ENCODE measurements at regions not wholly inside any gene's neighbourhood (a gene's known extent, or its start where the extent isn't known, plus 50 kb on each side); places are given as distances from the start of the nearest gene placed in this dataset.
A peak's percentile ranks its signal among the peaks of the same experiment; 100 is the strongest.

DNA sequence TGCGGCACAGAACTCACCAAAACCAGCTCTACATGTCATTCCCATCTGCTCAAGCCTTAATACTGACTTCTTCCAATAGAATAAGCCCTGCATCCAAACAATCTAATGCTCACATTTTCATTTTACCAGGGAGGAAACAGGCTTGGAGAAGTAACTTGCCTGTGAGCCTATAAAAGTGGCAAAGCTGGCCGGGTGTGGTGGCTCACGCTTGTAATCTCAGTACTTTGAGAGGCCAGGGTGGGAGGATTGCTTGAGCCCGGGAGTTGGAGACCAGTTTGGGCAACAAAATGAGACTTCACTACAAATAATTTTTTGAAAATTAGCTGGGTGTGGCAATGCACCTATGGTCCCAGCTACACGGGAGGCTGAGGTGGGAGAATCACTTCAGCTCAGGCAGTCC lies 133.7 kb downstream of the LY86 start:
- no peak for DNase-seq (ENCODE audit: low read depth, low spot score)
- H3K36me3 Mint-ChIP-seq (ENCODE audit: low read depth): no peaks in the 10 kb centered on the region
- H3K27me3 Mint-ChIP-seq (ENCODE audit: low read depth): peaks cover 2% of the 10 kb centered on the region
- peaks cover 21% of the 10 kb centered on the region for H3K4me1 Mint-ChIP-seq
- peak overlapping the region; percentile 5 for H3K27ac Mint-ChIP-seq (ENCODE audit: unreplicated experiment)
- TF ChIP-seq, protein P1, sequence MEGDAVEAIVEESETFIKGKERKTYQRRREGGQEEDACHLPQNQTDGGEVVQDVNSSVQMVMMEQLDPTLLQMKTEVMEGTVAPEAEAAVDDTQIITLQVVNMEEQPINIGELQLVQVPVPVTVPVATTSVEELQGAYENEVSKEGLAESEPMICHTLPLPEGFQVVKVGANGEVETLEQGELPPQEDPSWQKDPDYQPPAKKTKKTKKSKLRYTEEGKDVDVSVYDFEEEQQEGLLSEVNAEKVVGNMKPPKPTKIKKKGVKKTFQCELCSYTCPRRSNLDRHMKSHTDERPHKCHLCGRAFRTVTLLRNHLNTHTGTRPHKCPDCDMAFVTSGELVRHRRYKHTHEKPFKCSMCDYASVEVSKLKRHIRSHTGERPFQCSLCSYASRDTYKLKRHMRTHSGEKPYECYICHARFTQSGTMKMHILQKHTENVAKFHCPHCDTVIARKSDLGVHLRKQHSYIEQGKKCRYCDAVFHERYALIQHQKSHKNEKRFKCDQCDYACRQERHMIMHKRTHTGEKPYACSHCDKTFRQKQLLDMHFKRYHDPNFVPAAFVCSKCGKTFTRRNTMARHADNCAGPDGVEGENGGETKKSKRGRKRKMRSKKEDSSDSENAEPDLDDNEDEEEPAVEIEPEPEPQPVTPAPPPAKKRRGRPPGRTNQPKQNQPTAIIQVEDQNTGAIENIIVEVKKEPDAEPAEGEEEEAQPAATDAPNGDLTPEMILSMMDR (conservative IDR thresholded peaks at IDR 0.05): no peak
- no peak overlapping the region for H3K4me3 Mint-ChIP-seq
- H3K9me3 Mint-ChIP-seq: no peaks in the 10 kb centered on the region

DNA sequence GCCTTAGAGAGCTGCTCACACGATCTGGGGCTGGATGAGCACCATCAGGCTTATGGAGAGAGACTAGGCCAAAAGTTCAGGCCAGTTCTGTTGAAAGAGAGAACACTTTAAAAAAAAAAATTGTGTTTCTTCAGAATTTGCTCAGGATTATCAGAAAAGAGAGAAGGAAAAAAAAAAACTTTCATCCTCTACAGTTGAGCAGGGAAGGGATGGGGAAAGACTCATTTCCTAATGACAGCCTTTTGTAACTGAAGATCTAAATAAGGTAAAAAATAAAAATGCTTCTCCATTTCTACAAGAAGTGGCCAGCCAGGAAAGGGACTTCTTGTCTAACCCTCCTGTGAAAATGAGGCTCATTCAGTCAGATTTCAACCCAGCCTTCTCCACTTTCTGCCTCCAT lies 134.8 kb downstream of the LY86 start:
- Mint-ChIP-seq H3K4me1 (peaks cover 25% of the 10 kb centered on the region), H3K4me3 (no peak overlapping the region), H3K27ac (ENCODE audit: unreplicated experiment) (no peak overlapping the region), H3K27me3 (ENCODE audit: low read depth) (peaks cover 2% of the 10 kb centered on the region), H3K36me3 (ENCODE audit: low read depth) (no peaks in the 10 kb centered on the region), H3K9me3 (no peaks in the 10 kb centered on the region)
- no peak for DNase-seq (ENCODE audit: low read depth, low spot score)
- TF ChIP-seq, protein P1 (conservative IDR thresholded peaks at IDR 0.05): no peak

DNA sequence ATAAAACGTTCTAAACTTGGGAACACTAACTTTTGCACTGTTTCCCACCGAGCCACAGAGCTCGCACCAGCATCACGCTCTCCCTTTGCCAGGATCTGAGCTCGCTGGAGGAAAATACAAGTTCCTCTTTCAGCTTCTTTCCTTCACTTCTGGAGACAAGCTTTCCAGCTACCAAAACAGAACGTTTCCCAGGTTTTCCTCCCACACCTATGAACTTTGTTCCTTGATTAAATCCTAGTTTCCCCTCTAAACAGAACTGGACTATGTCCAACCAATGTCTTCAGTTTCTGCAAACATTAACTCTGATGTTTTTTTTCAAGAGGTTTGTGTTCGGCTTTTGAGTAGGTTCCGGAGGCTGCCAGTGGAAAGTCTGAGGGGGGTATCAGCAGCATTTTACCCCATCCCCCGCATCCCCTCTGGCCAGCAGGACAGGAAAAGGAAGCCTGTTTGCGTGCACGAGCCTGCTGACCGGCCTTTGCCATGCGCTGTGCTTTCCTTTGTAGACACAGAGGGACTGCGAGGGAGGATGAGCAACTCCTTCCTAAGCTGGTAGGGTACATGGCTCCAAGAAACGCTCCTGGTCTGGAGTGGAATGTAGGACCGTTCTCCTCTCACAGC lies 135.5 kb downstream of the LY86 start:
- peaks cover 2% of the 10 kb centered on the region for H3K27me3 Mint-ChIP-seq (ENCODE audit: low read depth)
- no peak for DNase-seq (ENCODE audit: low read depth, low spot score)
- H3K9me3 Mint-ChIP-seq: no peaks in the 10 kb centered on the region
- peaks cover 27% of the 10 kb centered on the region for H3K4me1 Mint-ChIP-seq
- peak overlapping the region; percentile 61 for H3K27ac Mint-ChIP-seq (ENCODE audit: unreplicated experiment)
- TF ChIP-seq, protein P1 (conservative IDR thresholded peaks at IDR 0.05): no peak
- H3K4me3 Mint-ChIP-seq: peak overlapping the region; percentile 24
- H3K36me3 Mint-ChIP-seq (ENCODE audit: low read depth): no peaks in the 10 kb centered on the region

DNA sequence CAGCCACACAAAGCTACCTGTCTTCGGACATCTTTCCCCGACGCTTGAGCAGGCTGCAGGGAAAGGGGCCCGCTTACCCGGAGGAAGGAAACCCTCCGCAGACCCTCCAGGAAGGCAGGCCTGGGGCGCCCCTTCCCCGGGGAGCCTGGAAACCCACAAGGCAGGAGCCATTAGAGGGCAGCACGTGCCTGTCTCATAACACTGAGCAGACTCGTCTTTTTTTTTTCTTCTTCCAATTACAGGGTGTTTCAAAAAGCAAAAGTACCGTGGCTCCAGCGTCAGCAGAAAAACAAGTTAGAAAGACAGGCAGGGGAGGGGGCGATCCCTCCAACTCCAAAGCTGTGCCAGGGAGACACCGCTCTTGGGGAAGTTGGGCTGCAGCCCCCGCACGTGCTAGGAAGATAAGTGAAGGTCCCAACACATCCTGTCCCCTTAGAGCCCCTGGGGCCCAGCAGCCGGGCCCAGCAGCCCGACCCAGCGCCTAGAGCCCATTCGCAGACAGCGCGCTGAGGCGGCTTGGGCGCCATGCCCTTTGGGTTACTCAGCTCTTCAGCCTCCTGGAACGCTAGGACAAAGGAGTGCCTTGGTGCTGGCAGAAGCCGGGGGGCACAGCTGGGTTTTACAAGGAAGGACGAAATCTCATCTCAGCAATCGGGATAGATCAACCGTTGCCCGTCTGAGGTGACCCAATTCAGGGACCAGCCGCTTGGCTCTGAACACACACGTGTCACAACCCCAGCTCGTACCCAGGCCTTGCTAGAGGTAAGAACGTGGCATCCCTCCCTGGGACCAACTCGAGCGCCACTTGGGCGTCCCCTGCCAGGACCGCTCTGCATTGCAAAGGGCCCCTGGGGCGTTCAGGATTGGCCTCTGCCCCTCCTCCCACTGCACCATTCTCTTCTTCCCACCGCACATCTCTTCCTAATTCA lies 136.3 kb downstream of the LY86 start:
- H3K36me3 Mint-ChIP-seq (ENCODE audit: low read depth): no peaks in the 10 kb centered on the region
- H3K4me3 Mint-ChIP-seq: peak overlapping the region; percentile 24
- peaks cover 2% of the 10 kb centered on the region for H3K27me3 Mint-ChIP-seq (ENCODE audit: low read depth)
- peak; percentile 70 for DNase-seq (ENCODE audit: low read depth, low spot score)
- no peaks in the 10 kb centered on the region for H3K9me3 Mint-ChIP-seq
- peaks cover 32% of the 10 kb centered on the region for H3K4me1 Mint-ChIP-seq
- TF ChIP-seq, protein P1 (conservative IDR thresholded peaks at IDR 0.05): peak; percentile 82
- H3K27ac Mint-ChIP-seq (ENCODE audit: unreplicated experiment): peak overlapping the region; percentile 61

DNA sequence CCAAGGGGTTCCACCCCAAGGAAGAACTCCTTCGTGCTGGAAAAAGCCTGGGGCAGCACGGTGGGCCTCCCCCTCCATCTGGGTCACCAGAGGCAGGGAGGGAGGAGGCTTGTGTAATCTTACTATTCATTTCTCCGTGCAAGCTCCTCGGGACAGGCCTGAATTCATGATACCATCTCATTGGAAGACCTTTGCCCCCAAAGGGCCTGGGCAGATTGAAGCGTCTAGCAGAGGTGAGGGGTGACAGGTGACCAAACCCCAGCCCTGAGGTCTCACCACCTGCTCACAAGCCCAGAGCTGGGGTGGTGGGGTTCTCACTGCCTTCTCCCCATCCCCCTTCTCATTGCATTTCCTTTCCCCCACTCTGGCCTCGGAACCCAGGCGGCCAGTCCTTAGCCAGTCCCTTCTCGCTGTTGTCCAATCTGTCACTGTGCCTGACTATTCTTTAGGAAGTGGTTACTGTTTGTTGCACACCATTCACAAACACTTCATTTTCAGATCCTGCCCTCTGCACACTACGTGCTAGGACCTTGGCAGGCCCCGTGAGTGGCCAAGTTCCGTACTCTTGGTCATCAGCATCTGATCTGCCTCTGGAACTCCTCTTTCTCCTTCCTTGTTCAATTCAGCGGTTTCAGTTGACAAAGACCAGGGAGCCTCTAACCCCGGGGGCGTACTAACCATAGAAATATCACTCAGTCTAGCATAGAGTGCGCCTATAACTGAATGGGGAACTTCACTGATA lies 137.1 kb downstream of the LY86 start:
- peaks cover 32% of the 10 kb centered on the region for H3K4me1 Mint-ChIP-seq
- peak overlapping the region; percentile 59 for H3K27ac Mint-ChIP-seq (ENCODE audit: unreplicated experiment)
- H3K9me3 Mint-ChIP-seq: no peaks in the 10 kb centered on the region
- H3K4me3 Mint-ChIP-seq: no peak overlapping the region
- no peak for DNase-seq (ENCODE audit: low read depth, low spot score)
- peaks cover 2% of the 10 kb centered on the region for H3K27me3 Mint-ChIP-seq (ENCODE audit: low read depth)
- TF ChIP-seq, protein P1 (conservative IDR thresholded peaks at IDR 0.05): no peak
- H3K36me3 Mint-ChIP-seq (ENCODE audit: low read depth): no peaks in the 10 kb centered on the region
